SK-N-SH (cell line): ENCODE measurements at regions not wholly inside any gene's neighbourhood (a gene's known extent, or its start where the extent isn't known, plus 50 kb on each side); places are given as distances from the start of the nearest gene placed in this dataset.

ENCODE experiments used
- EZH2phosphoT487 ChIP-seq: fragments of 200-600 bp; sonication (generic); IDR thresholded peaks from 2 replicates; pipeline ENCODE4 v1.6.1; 2017; ENCODE audit warnings: low read depth, mixed run types, mild to moderate bottlenecking, antibody characterized with exemption, moderate library complexity, borderline replicate concordance
- RCOR1 ChIP-seq: fragments of 150-350 bp; IDR thresholded peaks from 2 replicates; pipeline ENCODE4 v1.6.1; 2017; ENCODE audit warnings: antibody characterized with exemption, low read length
- TF ChIP-seq, protein P1 (sequence below): fragments of 200-600 bp; sonication (generic); IDR thresholded peaks from 2 replicates; pipeline ENCODE4 v1.6.1; 2017; ENCODE audit warnings: antibody characterized with exemption, mild to moderate bottlenecking, moderate library complexity

DNA sequence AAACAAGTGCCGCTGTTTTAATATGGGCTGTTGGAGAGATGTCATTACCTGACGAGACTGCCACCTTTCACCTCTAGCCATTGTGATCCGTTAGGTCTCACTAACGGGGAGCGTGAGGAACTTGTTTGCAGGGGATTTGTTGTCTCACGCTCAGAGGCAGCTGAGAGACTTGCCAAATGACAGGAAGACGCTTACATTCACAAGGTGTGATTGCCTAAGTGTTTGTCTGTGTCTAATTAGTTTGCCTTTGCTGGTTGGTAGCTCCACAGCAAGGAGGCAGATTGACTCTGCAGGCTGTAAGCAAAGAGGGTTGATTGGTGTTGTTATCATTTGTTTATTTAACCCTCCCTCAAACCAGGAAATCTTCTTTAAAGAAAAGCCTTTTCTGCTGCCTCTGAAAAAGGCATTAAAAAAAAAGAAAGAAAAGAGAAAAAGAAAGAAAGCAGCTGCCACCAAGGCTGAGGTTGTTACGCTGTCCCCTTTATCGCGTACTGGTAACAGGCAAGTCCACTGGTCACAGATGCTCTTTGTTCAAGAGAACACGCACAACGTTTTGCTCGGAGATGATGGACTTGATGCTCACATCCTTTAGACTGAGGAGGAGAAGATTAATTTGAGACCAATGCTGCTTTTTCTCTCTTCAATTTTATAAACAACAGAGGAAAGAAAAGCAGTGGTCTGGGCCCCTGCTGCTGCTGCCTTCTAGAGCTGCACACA lies 203.9 kb downstream of the ZNF326 start:
- TF ChIP-seq EZH2phosphoT487 (no peak), RCOR1 (no peak)
- TF ChIP-seq, protein P1, sequence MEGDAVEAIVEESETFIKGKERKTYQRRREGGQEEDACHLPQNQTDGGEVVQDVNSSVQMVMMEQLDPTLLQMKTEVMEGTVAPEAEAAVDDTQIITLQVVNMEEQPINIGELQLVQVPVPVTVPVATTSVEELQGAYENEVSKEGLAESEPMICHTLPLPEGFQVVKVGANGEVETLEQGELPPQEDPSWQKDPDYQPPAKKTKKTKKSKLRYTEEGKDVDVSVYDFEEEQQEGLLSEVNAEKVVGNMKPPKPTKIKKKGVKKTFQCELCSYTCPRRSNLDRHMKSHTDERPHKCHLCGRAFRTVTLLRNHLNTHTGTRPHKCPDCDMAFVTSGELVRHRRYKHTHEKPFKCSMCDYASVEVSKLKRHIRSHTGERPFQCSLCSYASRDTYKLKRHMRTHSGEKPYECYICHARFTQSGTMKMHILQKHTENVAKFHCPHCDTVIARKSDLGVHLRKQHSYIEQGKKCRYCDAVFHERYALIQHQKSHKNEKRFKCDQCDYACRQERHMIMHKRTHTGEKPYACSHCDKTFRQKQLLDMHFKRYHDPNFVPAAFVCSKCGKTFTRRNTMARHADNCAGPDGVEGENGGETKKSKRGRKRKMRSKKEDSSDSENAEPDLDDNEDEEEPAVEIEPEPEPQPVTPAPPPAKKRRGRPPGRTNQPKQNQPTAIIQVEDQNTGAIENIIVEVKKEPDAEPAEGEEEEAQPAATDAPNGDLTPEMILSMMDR: no peak
